Sigmoid colon (tissue), 4 donors: ENCODE measurements at regions not wholly inside any gene's neighbourhood (a gene's known extent, or its start where the extent isn't known, plus 50 kb on each side); places are given as distances from the start of the nearest gene placed in this dataset.

Experiments used
- CTCF ChIP-seq, 4 experiments: fragments of 450-650 bp in 3 of 4; fragments of 200-600 bp in 1 of 4; IDR thresholded peaks; one replicate each; pipeline ENCODE4 v1.5.1; 2016 to 2019; ENCODE audit warnings: antibody characterized with exemption in 4 of 4, mild to moderate bottlenecking in 3 of 4, moderate library complexity in 2 of 4
- EP300 ChIP-seq, 4 donors: sonication (generic); formaldehyde crosslinking; IDR thresholded peaks; one replicate each; pipeline ENCODE4 v1.6.1; 2017; ENCODE audit warnings: antibody characterized with exemption in 4 of 4
- POLR2AphosphoS5 ChIP-seq, 4 donors: sonication (generic); formaldehyde crosslinking; IDR thresholded peaks; one replicate each; pipeline ENCODE4 v1.6.1; 2017; ENCODE audit warnings: antibody characterized with exemption in 4 of 4

DNA sequence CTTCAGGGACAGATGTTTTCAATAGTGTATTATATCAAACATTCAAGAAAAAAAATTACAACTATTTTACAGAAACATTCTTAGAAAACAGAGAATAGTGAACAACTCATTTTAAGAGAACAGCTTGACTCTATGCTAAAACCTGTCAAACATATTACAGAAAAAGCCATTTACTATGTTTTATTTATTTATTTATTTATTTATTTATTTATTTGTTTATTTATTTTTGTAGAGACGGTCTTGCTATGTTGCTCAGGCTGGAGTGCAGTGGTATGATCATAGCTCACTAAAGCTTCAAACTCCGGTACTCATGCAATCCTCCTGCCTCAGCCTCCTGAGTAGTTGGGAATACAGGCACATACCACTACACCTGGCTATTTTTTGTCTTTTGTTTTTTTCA is 317.9 kb upstream of the HTR1E start:
- TF ChIP-seq CTCF (IDR thresholded peaks at IDR 0.05) (no peak), EP300 (IDR thresholded peaks at IDR 0.05) (no peak), POLR2AphosphoS5 (IDR thresholded peaks at IDR 0.05) (no peak)
